DMS79 treated with DMSO at 0.1 percent for 48 hours (cell line): ENCODE measurements at regions not wholly inside any gene's neighbourhood (a gene's known extent, or its start where the extent isn't known, plus 50 kb on each side); places are given as distances from the start of the nearest gene placed in this dataset.

ENCODE experiments used
- DNase-seq: peaks from one replicate; lab custom pipeline; 2025; lab: John Stamatoyannopoulos, UW

GRCh38 chr11:119520400-119520799 lies 97.4 kb upstream of the THY1 start:
- peak; percentile 25 for DNase-seq

GRCh38 chr11:119519796-119520195 lies 96.8 kb upstream of the THY1 start:
- no peak for DNase-seq

- no peak for DNase-seq
Observed at GRCh38 chr11:119518746-119519730, 96.1 kb upstream of the THY1 start.

GRCh38 chr11:119515771-119516400 lies 92.9 kb upstream of the THY1 start:
- DNase-seq: peak; percentile 56

GRCh38 chr11:119513806-119514170 lies 90.8 kb upstream of the THY1 start:
- no peak for DNase-seq

- DNase-seq: no peak
Observed at GRCh38 chr11:119513131-119513805, 90.3 kb upstream of the THY1 start.

GRCh38 chr11:119512369-119512768 lies 89.4 kb upstream of the THY1 start:
- DNase-seq: no peak

- DNase-seq: no peak
Observed at GRCh38 chr11:119511614-119512306, 88.8 kb upstream of the THY1 start.

GRCh38 chr11:119509969-119510401 lies 87.0 kb upstream of the THY1 start:
- no peak for DNase-seq

GRCh38 chr11:119509282-119509841 lies 86.4 kb upstream of the THY1 start:
- no peak for DNase-seq

- DNase-seq: no peak
Observed at GRCh38 chr11:119506436-119506835, 83.5 kb upstream of the THY1 start.

GRCh38 chr11:119505861-119506260 lies 82.9 kb upstream of the THY1 start:
- DNase-seq: peak; percentile 37

- no peak for DNase-seq
Observed at GRCh38 chr11:119505071-119505470, 82.1 kb upstream of the THY1 start.

- peak; percentile 57 for DNase-seq
Observed at GRCh38 chr11:119504371-119504770, 81.4 kb upstream of the THY1 start.

- no peak for DNase-seq
Observed at GRCh38 chr11:119501777-119502405, 78.9 kb upstream of the THY1 start.

- DNase-seq: no peak
Observed at GRCh38 chr11:119497717-119498116, 74.7 kb upstream of the THY1 start.

- DNase-seq: no peak
Observed at GRCh38 chr11:119496997-119497396, 74.0 kb upstream of the THY1 start.

GRCh38 chr11:119496469-119496868 lies 73.5 kb upstream of the THY1 start:
- no peak for DNase-seq

GRCh38 chr11:119493712-119494111 lies 70.7 kb upstream of the THY1 start:
- no peak for DNase-seq

GRCh38 chr11:119491753-119492510 lies 69.0 kb upstream of the THY1 start:
- peak; percentile 98 for DNase-seq
